ENCODE measurements at regions not wholly inside any gene's neighbourhood (a gene's known extent, or its start where the extent isn't known, plus 50 kb on each side); places are given as distances from the start of the nearest gene placed in this dataset.

DNA sequence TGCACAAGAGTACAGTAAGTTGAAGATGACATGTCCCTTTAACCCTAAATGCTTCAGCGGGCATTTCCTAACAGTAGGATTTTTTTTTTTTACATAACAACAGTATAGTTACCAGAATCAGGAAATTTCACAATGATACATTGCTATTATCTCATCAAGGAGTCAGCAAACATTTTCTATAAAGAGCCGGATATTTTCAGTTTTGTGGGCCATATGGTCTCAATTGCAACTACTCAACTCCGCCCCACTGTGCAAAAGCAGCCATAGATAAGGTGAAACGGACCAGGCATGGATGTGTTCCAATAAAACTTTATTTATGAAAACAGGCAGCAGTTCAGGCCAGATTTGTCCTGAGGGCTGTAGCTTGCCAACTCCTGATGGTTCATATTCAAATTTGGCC, 130.6 kb downstream of the SMAD6 start:
- Histone ChIP-seq H3K36me3 (ENCODE audit: control insufficient read depth in 4 of 4, insufficient read depth in 4 of 4, low read length in 4 of 4) (no peaks in the 10 kb centered on the region), H3K4me1 (ENCODE audit: control insufficient read depth in 5 of 5, insufficient read depth in 5 of 5, low read length in 5 of 5) (peaks cover 0 to 10% (median 2%) of the 10 kb centered on the region in 5 donors), H3K9ac (ENCODE audit: insufficient read depth in 1 of 2, low read length in 2 of 2) (no peak overlapping the region), H3K4me3 (no peak overlapping the region), H3K27ac (ENCODE audit: low read depth in 1 of 2, low read length in 1 of 2) (no peak overlapping the region), H3K27me3 (ENCODE audit: control insufficient read depth in 3 of 3, insufficient read depth in 3 of 3, low read length in 2 of 3) (no peaks in the 10 kb centered on the region), H3K9me3 (ENCODE audit: control insufficient read depth in 4 of 4, insufficient read depth in 3 of 4, low read length in 3 of 4) (peaks cover 0 to 3% (median 1%) of the 10 kb centered on the region in 4 donors)
- ATAC-seq (ENCODE audit: insufficient read depth, low FRiP score) (no peak), DNase-seq (no peak)
- WGBS, 2 donors: 30 to 51% methylated on average over 4 of the region's 4 CpGs
- TF ChIP-seq, protein P1, sequence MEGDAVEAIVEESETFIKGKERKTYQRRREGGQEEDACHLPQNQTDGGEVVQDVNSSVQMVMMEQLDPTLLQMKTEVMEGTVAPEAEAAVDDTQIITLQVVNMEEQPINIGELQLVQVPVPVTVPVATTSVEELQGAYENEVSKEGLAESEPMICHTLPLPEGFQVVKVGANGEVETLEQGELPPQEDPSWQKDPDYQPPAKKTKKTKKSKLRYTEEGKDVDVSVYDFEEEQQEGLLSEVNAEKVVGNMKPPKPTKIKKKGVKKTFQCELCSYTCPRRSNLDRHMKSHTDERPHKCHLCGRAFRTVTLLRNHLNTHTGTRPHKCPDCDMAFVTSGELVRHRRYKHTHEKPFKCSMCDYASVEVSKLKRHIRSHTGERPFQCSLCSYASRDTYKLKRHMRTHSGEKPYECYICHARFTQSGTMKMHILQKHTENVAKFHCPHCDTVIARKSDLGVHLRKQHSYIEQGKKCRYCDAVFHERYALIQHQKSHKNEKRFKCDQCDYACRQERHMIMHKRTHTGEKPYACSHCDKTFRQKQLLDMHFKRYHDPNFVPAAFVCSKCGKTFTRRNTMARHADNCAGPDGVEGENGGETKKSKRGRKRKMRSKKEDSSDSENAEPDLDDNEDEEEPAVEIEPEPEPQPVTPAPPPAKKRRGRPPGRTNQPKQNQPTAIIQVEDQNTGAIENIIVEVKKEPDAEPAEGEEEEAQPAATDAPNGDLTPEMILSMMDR (IDR thresholded peaks at IDR 0.05; ENCODE audit: control extremely low read depth, extremely low read depth): no peak

DNA sequence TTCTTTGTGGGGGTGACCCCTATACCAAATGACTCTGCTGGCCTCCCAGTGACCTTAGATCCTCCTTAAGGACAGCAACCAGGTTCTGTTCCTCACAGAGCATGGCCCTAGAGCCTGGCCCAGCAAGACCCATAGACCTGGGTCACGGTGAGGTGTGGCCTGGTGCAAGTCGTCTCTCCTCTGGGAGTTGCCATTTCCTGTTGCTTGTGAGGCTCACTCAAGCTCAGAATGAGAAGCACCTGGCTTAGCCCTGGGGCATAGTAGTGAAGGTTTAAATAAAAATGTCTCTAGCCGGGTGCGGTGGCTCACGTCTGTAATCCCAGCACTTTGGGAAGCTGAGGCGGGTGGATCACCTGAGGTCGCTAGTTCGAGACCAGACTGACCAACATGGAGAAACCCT, 131.3 kb downstream of the SMAD6 start:
- Histone ChIP-seq H3K4me3 (no peak overlapping the region), H3K9ac (ENCODE audit: insufficient read depth in 1 of 2, low read length in 2 of 2) (no peak overlapping the region), H3K9me3 (ENCODE audit: control insufficient read depth in 4 of 4, insufficient read depth in 3 of 4, low read length in 3 of 4) (peaks cover 0 to 3% (median 1%) of the 10 kb centered on the region in 4 donors), H3K27me3 (ENCODE audit: control insufficient read depth in 3 of 3, insufficient read depth in 3 of 3, low read length in 2 of 3) (no peaks in the 10 kb centered on the region), H3K36me3 (ENCODE audit: control insufficient read depth in 4 of 4, insufficient read depth in 4 of 4, low read length in 4 of 4) (no peaks in the 10 kb centered on the region), H3K27ac (ENCODE audit: low read depth in 1 of 2, low read length in 1 of 2) (peak overlapping the region in 1 of 2 donors; percentile 4), H3K4me1 (ENCODE audit: control insufficient read depth in 5 of 5, insufficient read depth in 5 of 5, low read length in 5 of 5) (peaks cover 0 to 10% (median 2%) of the 10 kb centered on the region in 5 donors)
- DNase-seq (no peak), ATAC-seq (ENCODE audit: insufficient read depth, low FRiP score) (no peak)
- 79 to 87% methylated on average over 8 of the region's 8 CpGs for WGBS, 2 donors
- TF ChIP-seq, protein P1 (IDR thresholded peaks at IDR 0.05; ENCODE audit: control extremely low read depth, extremely low read depth): no peak

DNA sequence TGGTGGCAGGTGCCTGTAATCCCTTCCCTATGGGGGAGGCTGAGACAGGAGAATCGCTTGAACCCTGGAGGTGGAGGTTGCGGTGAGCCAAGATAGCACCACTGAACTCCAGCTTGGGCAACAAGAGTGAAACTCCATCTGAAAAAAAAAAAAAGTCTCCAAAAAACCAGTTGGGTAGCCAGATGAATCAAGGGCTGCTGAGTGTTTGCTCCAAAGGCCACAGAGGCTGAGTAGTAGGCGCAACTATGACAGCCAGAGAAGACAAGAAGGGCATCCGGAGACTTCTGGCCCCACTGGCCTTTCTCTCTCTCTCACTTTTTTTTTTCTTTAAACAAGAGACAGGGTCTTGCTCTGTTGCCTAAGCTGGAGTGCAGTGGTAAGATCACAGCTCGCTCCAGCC, 131.8 kb downstream of the SMAD6 start:
- ATAC-seq (ENCODE audit: insufficient read depth, low FRiP score): no peak
- TF ChIP-seq, protein P1 (IDR thresholded peaks at IDR 0.05; ENCODE audit: control extremely low read depth, extremely low read depth): no peak
- no peaks in the 10 kb centered on the region for H3K27me3 ChIP-seq (ENCODE audit: control insufficient read depth in 3 of 3, insufficient read depth in 3 of 3, low read length in 2 of 3)
- peaks cover 0 to 10% (median 2%) of the 10 kb centered on the region in 5 donors for H3K4me1 ChIP-seq (ENCODE audit: control insufficient read depth in 5 of 5, insufficient read depth in 5 of 5, low read length in 5 of 5)
- H3K9ac ChIP-seq (ENCODE audit: insufficient read depth in 1 of 2, low read length in 2 of 2): no peak overlapping the region
- H3K9me3 ChIP-seq (ENCODE audit: control insufficient read depth in 4 of 4, insufficient read depth in 3 of 4, low read length in 3 of 4): peaks cover 0 to 3% (median 1%) of the 10 kb centered on the region in 4 donors
- H3K27ac ChIP-seq (ENCODE audit: low read depth in 1 of 2, low read length in 1 of 2): no peak overlapping the region
- WGBS, 2 donors: 83 to 86% methylated on average over 5 of the region's 5 CpGs
- no peaks in the 10 kb centered on the region for H3K36me3 ChIP-seq (ENCODE audit: control insufficient read depth in 4 of 4, insufficient read depth in 4 of 4, low read length in 4 of 4)
- DNase-seq: no peak
- H3K4me3 ChIP-seq: no peak overlapping the region
